ENCODE measurements at regions not wholly inside any gene's neighbourhood (a gene's known extent, or its start where the extent isn't known, plus 50 kb on each side); places are given as distances from the start of the nearest gene placed in this dataset.
"Not testable (repeated sequence)": the region's sequence is repeated elsewhere in the genome, so short reads cannot be mapped to it uniquely, and the experiment has no call there.

DNA sequence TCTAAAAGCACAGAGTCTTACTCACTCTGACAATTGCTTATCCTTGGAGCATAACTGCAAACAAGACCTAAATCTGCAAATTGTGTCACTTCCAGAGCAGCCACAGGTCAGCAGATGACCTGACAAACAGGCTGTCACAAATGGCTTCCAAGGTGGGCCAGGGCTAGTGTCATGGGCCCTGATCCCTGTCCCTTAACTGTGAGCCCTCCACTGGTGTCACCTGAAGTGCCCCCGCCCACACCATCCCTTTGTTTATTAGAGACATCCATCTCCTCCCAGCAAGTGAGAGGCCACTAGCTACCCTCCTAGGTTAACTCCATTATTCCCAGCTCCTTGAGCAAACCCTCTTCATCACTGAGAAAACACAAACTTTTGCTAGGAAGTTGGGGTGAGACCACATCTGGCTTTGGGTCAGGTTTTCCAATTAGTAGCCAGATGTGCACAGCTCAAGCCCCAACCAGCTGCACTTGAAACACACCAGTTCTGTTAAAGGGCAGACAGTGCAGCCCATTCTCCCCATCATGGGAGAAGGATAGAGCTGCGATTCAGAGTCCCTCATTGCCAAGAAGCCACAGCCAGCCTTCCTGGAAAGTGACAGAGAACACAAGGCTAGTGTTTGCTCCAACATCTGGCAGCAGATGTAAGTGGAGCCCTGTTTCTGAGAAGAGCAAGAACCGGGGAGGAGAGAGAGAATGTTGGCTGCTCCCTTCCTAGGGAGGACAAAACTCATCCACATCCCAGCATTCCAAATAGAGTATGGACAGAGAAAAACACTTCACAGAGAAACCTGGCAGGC lies 75.7 kb upstream of the NANOS1 start:
- DNase-seq, result no peak

DNA sequence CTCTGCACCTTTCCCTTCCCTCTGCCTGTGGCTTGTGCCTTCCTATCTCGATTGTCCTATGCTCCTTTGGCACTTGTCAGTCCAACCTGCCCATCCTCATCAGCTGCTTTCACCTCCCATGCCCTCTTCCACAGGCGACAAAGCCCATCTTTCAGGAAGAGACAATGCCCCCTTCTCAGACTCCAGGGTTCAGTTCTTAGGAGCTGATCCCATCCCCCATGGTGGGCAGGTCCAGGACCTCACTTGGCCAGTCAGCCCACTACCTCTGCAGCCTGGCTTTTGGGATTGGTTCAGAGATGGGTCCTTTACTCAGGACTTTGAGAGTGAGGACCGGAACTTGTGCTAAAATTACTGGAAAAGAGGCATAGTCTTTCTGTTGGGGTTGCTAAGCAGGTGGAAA lies 74.0 kb upstream of the NANOS1 start:
- no peak for DNase-seq

DNA sequence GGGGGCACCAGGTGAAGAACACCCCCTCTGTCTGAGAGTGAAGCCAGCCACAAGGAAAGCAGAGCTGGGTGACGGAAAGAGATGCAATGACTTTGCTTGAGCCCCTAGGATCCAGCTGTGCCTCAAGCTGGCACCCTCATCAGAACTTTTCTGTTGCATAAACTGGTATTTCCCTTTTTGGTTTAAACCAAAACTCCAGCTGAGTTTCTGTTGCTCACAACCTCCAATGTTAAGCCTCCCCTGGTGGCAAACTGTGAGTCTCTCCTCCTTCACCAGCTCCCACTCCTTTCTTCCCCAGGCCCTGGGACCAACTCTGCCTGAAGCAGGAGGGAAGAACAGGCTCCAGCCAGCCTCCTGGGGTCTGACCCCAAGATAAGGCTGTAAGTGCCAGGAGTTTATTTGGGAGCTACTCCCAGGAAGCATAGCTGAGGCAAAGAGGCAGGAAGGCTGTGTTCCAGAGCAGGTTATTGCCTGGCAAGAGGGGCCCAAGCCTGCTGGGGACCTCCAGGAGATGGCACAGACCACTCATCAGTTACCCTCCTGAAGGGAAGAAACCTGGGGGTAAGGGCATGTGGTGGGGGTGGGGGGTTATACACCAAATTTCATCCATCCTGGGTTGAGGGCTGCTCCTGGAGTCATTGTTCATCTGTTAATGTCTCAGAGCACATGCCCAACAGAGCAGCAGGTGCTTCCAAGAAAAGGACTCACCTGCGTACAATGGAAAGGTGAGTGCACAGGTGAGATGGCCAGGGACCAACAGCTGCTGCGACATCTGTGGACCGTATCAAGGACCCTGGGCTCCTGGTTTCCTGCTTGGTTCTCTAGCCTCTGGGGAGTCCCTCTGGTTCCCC lies 73.3 kb upstream of the NANOS1 start:
- DNase-seq, result no peak

DNA sequence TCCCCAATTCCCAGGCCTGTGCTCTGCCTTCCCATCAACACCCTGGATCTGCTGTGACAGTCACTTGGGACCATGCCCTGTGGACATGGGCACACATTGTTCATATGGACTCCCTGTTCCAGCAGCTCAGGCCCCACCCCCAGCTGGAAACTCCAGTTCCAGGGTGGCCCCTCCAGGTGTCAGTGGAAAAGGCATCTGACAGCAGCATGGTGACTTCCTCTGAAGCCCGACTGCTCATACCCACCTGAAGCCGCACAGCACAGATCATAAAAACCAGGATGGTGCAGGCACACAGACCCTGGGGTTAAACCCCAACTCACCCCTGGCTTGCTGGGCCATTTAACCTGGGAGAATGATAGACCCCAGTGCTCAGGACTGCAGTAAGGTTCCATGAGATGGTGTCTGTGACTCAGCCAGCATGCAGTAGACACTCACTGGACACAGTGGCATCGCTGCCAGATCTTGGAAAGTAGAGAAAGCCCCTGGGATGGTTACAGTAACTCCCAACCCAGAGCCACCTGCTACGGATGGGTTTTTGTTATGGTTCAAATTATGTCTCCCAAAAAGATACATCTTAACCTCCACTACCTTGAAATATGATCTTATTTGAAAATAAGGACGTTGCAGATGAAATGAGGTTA lies 72.6 kb upstream of the NANOS1 start:
- DNase-seq, result no peak

DNA sequence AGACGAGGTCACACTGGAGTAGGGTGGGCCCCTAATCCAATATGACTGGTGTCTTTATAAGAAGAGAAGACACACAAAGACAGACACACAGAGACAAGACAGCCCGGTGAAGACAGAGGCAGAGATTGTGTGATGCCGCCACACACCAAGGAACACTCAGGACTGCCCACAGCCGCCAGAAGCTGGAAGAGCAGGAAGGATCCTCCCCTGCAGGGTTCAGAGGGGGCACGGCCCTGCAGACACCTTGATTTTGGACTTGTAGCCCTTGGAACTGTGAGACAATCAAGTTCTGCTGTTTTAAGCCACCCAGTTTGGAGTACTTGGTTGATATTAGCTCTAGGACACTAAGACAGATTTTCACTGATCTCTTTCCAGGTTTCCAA lies 72.1 kb upstream of the NANOS1 start:
- no peak for DNase-seq

DNA sequence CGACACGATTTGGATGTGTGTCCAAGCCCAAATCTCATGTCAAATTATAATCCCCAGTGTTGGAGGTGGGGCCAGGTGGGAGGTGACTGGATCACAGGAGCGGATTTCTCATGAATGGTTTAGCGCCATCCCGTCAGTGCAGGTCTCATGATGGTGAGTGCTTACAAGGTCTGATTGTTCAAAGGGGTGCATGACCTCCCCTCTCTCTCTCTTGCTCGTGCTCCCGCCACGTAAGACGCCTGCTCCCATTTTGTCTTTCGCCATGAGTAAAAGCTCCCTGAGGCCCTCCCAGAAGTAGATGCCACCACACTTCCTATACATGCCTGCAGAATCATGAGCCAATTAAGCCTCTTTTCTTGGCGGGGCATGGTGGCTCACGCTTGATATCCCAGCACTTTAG lies 71.5 kb upstream of the NANOS1 start:
- no peak for DNase-seq

DNA sequence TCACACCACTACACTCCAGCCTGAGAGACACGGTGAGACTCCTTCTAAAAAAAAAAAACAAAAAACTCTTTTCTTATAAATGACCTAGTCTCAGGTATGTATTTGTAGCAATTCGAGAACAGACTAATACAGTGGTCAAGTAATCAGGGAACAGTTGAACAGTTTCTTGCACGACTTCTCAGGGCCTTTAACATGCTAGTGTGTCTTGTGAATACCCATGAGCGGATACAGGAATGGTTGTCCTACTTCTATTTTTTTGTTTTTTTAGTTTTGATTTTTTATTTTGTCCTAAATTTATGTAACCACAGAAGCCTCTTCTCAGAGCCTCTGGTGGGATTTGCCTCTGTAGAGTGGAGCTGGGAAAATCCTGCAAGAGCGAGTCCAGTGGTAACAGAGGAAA lies 71.0 kb upstream of the NANOS1 start:
- DNase-seq, result no peak

DNA sequence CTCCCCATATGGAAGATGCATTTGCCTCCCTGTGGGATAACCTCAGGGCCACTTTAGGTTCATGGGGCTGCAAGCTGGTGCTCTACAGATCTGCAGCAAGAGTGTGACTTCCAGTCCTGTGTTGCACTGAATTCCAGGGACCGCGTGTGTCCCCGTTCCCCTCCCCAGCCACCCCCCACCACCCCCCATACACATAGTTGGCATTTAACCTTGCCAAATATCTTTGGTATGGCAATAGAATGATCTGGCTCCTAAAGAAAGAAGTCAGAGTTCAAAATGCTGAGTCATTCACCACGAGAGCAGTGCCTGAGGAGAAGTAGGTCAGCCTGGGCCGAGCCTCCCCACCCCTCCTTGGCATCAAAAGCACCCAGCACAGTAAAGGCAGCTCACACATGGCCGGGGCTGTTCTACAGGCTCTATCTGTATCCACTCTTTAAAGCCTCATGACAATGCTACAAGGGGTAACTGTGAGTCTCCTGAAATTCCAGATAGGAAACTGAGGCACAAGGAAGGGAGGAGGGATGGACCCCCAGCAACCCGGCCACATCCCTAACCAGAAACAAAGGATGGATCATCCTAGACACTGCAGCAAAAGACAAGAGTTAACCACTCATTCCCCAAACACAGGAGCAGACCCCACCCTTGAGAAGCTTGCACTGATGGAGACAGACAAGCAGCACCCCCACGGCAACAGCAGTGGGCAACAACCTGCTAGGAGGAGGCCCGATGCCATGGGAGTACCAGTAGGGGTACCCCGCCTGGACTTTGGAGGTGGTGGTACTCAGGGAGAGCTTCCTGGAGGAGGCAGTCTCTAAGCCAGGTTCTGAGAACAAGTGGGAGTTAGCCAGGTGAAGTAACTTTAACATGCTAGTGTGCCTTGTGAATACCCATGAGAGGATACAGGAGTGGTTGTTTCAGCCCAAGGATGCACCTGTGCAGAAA lies 70.3 kb upstream of the NANOS1 start:
- DNase-seq, result no peak

DNA sequence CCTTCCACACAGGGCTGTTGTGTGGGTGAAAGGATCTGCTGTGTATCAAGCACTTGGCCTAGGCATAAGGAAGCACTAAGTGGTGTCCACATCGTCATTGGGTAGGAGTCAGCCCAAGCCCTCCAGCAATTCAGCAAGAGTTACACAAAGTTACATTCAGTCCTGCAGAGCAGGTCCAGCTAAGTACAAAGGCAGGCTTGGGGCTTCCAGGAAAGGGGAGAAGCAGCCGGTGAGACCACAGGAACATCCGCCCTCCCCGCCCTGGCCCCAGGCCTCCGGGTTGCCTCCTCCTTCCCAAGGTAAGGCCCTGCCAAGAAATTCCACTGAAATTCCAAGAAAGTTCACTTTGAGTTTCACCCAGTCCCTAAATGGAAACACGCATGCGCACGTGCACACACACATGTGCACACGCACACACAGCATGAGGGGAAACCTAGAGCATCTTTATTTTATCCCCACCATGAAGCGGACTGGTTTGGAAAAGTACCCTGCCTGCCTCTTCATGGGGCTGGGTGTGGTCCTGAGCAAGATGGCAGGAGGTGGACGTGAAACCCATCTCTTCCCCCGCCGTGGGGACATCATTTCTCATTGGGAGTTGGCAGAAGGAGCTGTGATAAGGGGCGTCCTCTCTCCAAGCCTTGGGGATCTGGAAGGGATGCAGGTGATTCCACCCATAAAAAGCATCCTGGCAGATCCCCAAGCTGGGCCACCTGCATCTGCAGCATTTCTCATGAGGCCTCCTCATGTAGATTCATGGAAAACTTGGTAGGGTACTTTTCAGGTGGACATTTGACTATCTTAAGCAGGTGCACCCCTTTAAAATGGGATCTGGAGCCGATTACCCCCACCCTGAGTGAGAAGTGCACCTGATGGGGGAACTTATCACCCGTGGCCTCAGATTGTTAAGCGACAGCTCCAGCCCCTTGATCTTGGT lies 69.1 kb upstream of the NANOS1 start:
- no peak for DNase-seq

DNA sequence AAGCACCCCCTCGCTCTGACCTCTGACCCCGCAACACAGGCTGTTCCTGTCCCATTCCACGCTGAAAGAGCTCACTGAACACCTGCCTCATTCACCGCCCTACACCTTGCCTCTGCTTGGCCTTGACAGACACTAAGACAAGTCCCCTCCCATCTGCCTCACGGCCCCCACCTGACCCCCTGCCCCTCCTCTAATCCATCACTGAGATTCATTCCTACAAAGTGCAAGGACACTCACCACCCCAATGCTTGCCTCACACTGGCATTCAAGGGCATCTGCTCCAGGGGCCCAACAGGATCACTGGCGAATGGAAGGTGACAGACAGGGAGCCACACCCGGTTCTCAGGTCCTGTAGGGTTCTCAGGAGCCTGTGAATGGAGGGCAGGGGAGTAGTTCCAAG lies 68.1 kb upstream of the NANOS1 start:
- DNase-seq, result no peak

DNA sequence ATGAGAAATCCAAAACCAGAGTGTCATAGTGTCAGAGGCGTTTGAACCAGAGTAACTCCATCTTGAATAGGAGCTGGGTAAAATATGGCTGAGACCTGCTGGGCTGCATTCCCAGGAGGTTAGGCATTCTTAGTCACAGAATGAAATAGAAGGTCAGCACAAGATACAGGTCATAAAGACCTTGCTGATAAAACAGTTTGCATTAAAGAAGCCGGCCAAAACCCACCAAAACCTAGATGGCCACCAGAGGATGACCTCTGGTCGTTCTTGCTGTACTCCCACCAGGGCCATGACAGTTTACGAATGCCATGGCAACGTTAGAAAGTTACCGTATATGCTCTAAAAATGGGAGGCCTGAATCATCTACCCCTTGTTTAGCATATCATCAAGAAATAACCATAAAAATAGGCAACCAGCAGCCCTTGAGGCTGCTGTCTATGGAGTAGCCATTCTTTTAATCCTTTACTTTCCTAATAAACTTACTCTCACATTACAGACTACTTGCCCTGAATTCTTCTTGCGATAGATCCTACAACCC lies 67.1 kb upstream of the NANOS1 start:
- not testable (repeated sequence) for DNase-seq

DNA sequence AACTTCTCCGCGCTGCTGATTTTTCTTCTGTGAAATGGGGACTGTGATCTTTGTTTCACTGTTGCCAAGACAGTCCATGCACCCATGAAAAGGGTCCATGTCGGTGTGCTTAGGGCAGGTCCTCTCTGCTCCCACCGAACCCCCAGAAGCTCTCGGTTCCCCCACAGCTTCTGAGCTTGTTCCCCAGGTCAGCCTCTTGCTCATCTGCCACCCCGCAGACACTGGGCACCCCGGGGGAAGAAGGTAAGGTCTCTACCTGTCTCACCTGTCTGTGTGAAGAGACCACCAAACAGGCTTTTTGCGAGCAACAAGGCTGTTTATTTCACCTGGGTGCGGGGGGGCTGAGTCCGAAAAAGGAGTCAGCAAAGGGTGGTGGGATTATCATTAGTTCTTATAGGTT lies 66.2 kb upstream of the NANOS1 start:
- no peak for DNase-seq

DNA sequence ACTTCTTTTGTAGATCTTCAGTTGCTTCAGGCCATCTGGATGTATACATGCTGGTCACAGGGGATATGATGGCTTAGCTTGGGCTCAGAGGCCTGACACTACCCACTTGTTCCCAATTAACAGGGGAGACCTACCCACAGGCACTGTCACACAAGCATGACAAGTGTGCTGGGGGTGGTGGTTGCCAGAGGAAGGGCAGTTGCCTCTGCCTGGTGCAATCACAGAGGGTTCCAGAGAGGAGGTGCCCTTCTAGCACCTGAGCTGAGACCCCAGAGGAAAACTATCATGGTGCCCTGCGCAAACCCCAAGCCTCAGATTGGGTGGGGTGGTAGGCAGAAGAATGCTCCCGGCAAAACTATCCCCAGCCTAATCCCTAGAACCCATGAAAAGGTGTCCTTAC lies 65.6 kb upstream of the NANOS1 start:
- no peak for DNase-seq

DNA sequence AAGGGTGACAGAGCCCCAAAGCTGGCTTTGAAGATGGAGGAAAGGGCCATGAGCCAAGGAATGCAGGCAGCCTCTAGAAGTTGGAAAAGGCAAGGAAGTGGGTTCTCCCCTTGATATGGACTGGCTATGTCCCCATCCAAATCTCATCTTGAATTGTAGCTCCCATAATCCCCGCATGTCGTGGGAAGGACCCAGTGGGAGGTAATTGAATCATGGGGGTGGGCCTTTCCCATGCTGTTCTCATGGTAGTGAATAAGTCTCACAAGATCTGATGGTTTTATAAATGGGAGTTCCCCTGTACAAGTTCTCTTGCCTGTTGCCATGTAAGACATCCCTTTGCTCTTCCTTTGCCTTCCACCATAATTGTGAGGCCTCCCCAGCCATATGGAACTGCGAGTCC lies 65.0 kb upstream of the NANOS1 start:
- not testable (repeated sequence) for DNase-seq

DNA sequence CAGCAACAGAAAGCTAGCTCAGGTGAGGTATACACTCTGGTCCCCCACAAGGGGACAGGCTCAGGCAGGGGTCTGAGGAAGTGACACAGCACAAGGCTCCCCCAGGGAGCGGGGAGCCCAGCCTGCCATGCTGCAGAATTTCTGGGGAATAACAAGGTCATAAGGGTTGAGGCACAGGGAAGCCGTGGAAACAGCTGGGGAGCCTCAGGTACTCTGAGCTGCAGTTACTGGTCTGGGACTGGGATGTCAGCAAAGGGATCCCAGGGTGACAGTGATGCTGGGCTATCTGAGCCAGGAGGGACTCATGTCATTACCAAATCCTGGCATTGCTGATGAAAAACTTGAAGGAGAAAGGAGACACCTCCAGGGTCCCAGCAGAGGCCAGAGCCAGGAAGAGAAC lies 64.4 kb upstream of the NANOS1 start:
- DNase-seq, result no peak

DNA sequence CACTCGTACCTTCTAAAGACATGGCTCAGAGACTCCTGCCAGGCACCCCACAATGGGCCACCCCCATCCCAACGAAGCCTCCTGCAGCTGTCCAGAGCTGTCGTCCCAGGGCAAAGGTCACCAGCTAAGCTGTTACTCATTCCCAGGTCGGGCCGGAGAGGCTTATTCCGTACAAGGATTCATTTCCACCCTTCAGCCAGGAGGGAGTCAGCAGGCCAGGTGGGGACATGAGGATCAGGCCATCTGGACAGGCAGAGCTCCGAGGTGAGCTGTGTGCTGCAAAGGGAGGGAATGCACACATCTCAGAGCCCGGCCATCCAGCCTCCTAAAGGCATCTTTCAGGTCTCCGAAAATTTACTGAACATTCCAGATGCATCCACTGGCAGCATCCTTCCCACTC lies 63.9 kb upstream of the NANOS1 start:
- no peak for DNase-seq

DNA sequence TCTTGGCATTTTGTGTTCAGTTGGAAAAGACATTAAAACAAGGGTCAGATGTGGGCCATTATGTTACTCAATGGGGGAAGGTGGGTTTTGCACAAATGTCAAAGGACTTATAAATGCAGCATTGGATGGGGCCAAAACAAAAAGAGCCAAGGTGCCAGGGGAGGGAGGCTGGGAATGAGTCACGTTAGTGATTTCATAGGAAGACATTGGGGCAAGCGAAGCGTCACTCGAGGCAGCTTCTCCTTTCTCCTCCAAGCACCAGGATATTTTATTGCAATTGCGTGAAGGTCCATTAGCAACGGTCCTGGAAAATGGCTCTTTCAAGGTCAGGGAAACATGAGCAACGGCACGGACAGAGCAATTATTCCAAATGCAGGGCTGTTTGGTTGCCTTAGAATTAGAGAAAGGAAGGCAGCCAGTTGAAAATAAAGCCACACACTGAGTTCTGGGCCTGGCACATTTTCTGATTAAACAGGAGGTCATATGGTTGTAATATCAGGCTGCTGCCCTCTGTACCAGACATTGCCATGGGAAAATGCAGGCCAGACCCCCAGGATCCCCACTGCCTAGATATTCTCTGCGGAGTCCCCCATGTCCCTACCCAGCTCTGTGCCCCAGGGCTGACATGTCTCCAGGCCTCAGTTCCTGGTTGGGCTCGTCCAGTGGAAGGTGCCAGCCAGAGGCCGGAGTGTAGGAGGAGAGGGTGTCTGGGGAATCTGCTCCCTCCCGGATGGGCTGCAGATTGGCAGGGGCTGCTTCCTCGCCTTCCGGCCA lies 63.3 kb upstream of the NANOS1 start:
- DNase-seq, result no peak

DNA sequence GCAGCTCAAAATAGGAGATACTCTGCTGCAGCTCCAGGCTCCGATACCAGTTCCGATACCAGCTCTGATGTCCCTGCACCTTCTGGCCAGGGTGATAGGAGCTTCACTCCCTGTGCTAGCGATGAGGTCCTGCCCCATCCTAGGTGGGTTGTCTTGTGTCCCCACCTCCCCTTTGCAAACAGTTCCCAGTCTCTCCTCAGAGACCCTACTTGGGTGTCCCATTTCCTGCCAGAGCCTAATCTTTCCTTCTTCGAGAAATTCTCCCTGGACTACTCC lies 62.7 kb upstream of the NANOS1 start:
- DNase-seq, result no peak

DNA sequence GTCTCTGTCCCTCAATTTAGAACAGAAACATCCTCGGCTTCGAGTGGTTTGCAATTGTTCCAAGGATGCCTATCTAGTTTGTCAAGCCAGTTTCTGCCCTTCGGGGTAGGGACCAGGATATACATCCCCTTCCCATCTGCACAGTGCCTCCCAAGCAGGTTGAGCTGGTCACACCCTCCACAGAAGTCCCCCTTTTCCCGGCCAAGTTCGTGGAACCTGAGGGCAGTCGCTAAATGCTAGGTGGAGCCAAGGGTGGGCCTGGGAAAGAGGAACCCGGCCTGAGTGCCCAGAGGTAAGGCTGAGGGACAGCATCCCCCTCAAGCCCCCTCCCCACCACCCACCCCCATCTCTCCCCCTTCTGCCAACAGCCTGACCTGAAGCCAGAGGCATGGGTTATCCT lies 62.4 kb upstream of the NANOS1 start:
- DNase-seq, result no peak

DNA sequence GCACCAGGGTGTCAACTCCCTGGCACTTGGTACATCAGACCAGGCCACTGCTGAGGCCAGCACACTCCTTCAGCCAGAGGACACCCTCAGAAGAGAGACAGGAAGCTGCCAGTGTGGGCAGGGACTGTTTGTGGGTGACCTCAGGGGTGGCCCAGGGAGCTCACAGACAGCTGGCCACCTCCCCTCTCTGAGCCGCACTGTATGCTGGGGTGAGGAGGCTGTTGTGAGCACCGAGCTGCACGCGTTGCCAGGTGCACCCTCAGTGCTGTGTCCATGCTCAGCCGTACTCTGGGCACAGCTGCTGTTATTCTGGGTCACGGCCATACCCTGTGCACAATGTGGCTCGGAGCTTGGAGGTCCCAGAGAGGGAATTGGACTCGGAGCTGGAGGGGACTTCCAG lies 61.5 kb upstream of the NANOS1 start:
- no peak for DNase-seq

DNA sequence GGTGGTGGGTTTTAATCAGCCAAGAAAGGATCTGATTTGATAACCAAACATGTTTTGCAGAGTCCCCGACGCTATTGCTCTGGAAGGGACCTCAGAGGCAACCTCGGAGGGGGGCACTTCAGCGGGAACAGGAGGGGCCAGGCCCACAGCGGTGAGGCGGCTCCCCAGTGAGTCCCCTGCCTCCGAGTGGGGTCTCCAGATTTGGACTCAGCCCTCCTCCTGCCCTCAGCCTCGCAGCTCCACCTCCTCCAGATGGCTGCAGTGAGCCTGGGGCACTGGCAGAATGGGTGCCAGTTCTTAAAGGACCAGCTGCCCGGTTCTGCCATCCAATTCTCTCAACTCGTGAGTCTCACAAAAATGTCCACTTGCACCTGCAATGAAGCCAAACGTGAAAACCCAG lies 61.0 kb upstream of the NANOS1 start:
- DNase-seq, result no peak

Measured in stimulated activated CD4-positive, alpha-beta T cell treated with anti-CD3 and anti-CD28 coated beads, Interleukin-4, amount 100 ng/mL, for 4 hours (primary cell).